IMR-90 (cell line): ENCODE measurements at regions not wholly inside any gene's neighbourhood (a gene's known extent, or its start where the extent isn't known, plus 50 kb on each side); places are given as distances from the start of the nearest gene placed in this dataset.

Experiments
- ATAC-seq: fragments of 200-7000 bp; cut with Tn5 transposase; 2 replicates; pipeline ENCODE4 v1.9.1; 2020; ENCODE audit warnings: low read depth, mild to moderate bottlenecking, moderate library complexity
- BruUV-seq: library from RNA; stranded (reverse); fragments of 400-500 nt; replicated peaks from 2 replicates; lab custom pipeline; 2021; lab: Mats Ljungman, UMichigan
- CTCF ChIA-PET: fragments of 300-600 bp; formaldehyde crosslinking; extraction: SDS; loops from one replicate; lab custom pipeline; 2021; ENCODE audit warnings: antibody characterized with exemption; lab: Yijun Ruan, JAX
- POLR2A ChIA-PET: fragments of 300-600 bp; sonication (Branson Sonifier 250); formaldehyde crosslinking; loops from one replicate; lab custom pipeline; 2022; ENCODE audit warnings: antibody characterized with exemption; ENCODE audit not compliant: unreplicated experiment; lab: Charles Lee
- DNase-seq: peaks from one replicate; pipeline ENCODE4 v3.0.0; 2013
- H2AFZ ChIP-seq: replicated peaks from 2 replicates; pipeline ENCODE3; 2013; ENCODE audit warnings: low read length, mild to moderate bottlenecking; ENCODE audit not compliant: poor library complexity
- H2AK5ac ChIP-seq: 2 replicates; pipeline ENCODE4 v1.6.1; 2013; ENCODE audit warnings: low read depth, low read length, inconsistent platforms
- H2AK9ac ChIP-seq: replicated peaks from 2 replicates; pipeline ENCODE3; 2013; ENCODE audit warnings: mild to moderate bottlenecking, low read depth, low read length, moderate library complexity; ENCODE audit not compliant: poor library complexity
- H2BK120ac ChIP-seq: 2 replicates; pipeline ENCODE4 v1.6.1; 2013; ENCODE audit warnings: low read depth, low read length, inconsistent platforms
- H2BK15ac ChIP-seq: 3 replicates; pipeline ENCODE4 v1.6.1; 2013; ENCODE audit warnings: low read depth, low read length, inconsistent platforms
- H2BK20ac ChIP-seq: 2 replicates; pipeline ENCODE4 v1.6.1; 2013; ENCODE audit warnings: low read depth, mild to moderate bottlenecking, inconsistent platforms, low read length, moderate library complexity
- H2BK5ac ChIP-seq: 2 replicates; pipeline ENCODE4 v1.6.1; 2013; ENCODE audit warnings: mild to moderate bottlenecking, low read depth, low read length, inconsistent platforms; ENCODE audit not compliant: poor library complexity, severe bottlenecking
- H3K14ac ChIP-seq: replicated peaks from 2 replicates; pipeline ENCODE4 v1.6.1; 2013; ENCODE audit warnings: low read depth, low read length, inconsistent platforms
- H3K18ac ChIP-seq: 2 replicates; pipeline ENCODE4 v1.6.1; 2013; ENCODE audit warnings: low read depth, low read length, control low read depth
- H3K23ac ChIP-seq: 2 replicates; pipeline ENCODE4 v1.6.1; 2013; ENCODE audit warnings: low read depth, low read length, inconsistent platforms
- H3K27ac ChIP-seq: 2 replicates; pipeline ENCODE4 v1.5.1; 2013; ENCODE audit warnings: mild to moderate bottlenecking, control low read depth, low read length; ENCODE audit not compliant: insufficient read depth
- H3K27me3 ChIP-seq: 2 replicates; pipeline ENCODE4 v1.6.1; 2013; ENCODE audit warnings: low read length; ENCODE audit not compliant: control insufficient read depth, insufficient read depth
- H3K36me3 ChIP-seq: 2 replicates; pipeline ENCODE4 v1.6.1; 2013; ENCODE audit warnings: low read length, mixed read lengths; ENCODE audit not compliant: control insufficient read depth, insufficient read depth
- H3K4ac ChIP-seq: 2 replicates; pipeline ENCODE4 v1.6.1; 2013; ENCODE audit warnings: low read depth, low read length, inconsistent platforms
- H3K4me1 ChIP-seq: 2 replicates; pipeline ENCODE4 v1.6.1; 2013; ENCODE audit warnings: low read length, mixed read lengths; ENCODE audit not compliant: control insufficient read depth, insufficient read depth
- H3K4me2 ChIP-seq: 2 replicates; pipeline ENCODE4 v1.6.1; 2013; ENCODE audit warnings: low read depth, mild to moderate bottlenecking, control low read depth, low read length, moderate library complexity
- H3K4me3 ChIP-seq: 2 replicates; pipeline ENCODE4 v1.5.1; 2013; ENCODE audit warnings: low read depth, mild to moderate bottlenecking, control low read depth, low read length, moderate library complexity; ENCODE audit not compliant: insufficient read depth
- H3K56ac ChIP-seq: 2 replicates; pipeline ENCODE4 v1.6.1; 2013; ENCODE audit warnings: low read length, inconsistent platforms; ENCODE audit not compliant: insufficient read depth; ENCODE audit errors: extremely low read depth
- H3K79me1 ChIP-seq, 2 experiments: 2 replicates each; pipeline ENCODE4 v1.6.1; 2013; ENCODE audit warnings: low read length in 2 of 2, inconsistent platforms in 1 of 2, low read depth in 1 of 2
- H3K9ac ChIP-seq: 2 replicates; pipeline ENCODE4 v1.6.1; 2013; ENCODE audit warnings: low read depth, low read length, control low read depth
- H3K9me1 ChIP-seq: 2 replicates; pipeline ENCODE4 v1.6.1; 2013; ENCODE audit warnings: low read length, inconsistent platforms; ENCODE audit not compliant: insufficient read depth
- H3K9me3 ChIP-seq: 2 replicates; pipeline ENCODE4 v1.6.1; 2013; ENCODE audit warnings: low read length; ENCODE audit not compliant: control insufficient read depth, insufficient read depth
- H4K20me1 ChIP-seq: 2 replicates; pipeline ENCODE4 v1.6.1; 2013; ENCODE audit warnings: low read length, inconsistent platforms; ENCODE audit not compliant: insufficient read depth
- H4K5ac ChIP-seq: 2 replicates; pipeline ENCODE4 v1.6.1; 2013; ENCODE audit warnings: mild to moderate bottlenecking, low read depth, low read length, control low read depth
- H4K8ac ChIP-seq, 2 experiments: 2 replicates each; pipeline ENCODE4 v1.6.1; 2013; ENCODE audit warnings: low read depth in 2 of 2, low read length in 2 of 2, control low read depth in 1 of 2, inconsistent platforms in 1 of 2
- H4K91ac ChIP-seq: 2 replicates; pipeline ENCODE4 v1.6.1; 2013; ENCODE audit warnings: low read depth, low read length, inconsistent platforms; ENCODE audit not compliant: insufficient read depth
- CHD1 ChIP-seq: IDR thresholded peaks from 2 replicates; pipeline ENCODE4 v1.6.1; 2012; ENCODE audit warnings: low read depth, low read length, improper control_type of control experiment
- FOS ChIP-seq: fragments of 150-350 bp; IDR thresholded peaks from 2 replicates; pipeline ENCODE4 v1.6.1; 2016; ENCODE audit warnings: low read depth, low read length
- MAFK ChIP-seq: IDR thresholded peaks from 2 replicates; pipeline ENCODE4 v1.6.1; 2012; ENCODE audit warnings: low read depth, low read length, improper control_type of control experiment
- MAZ ChIP-seq: IDR thresholded peaks from 2 replicates; pipeline ENCODE4 v1.6.1; 2012; ENCODE audit warnings: low read depth, mild to moderate bottlenecking, low read length, improper control_type of control experiment, moderate library complexity, borderline replicate concordance
- NFE2L2 ChIP-seq: fragments of 150-350 bp; IDR thresholded peaks from 2 replicates; pipeline ENCODE4 v1.6.1; 2016; ENCODE audit warnings: low read depth, mild to moderate bottlenecking, low read length
- POLR2A ChIP-seq: IDR thresholded peaks from 2 replicates; pipeline ENCODE4 v1.6.1; 2012; ENCODE audit warnings: mild to moderate bottlenecking, low read depth, low read length
- RAD21 ChIP-seq: IDR thresholded peaks from 2 replicates; pipeline ENCODE4 v1.6.1; 2012; ENCODE audit warnings: low read length, improper control_type of control experiment
- RCOR1 ChIP-seq: IDR thresholded peaks from 2 replicates; pipeline ENCODE4 v1.6.1; 2012; ENCODE audit warnings: mild to moderate bottlenecking, low read length, improper control_type of control experiment; ENCODE audit not compliant: insufficient replicate concordance
- RFX5 ChIP-seq: IDR thresholded peaks from 2 replicates; pipeline ENCODE4 v1.8.0; 2012; ENCODE audit warnings: low read depth, mild to moderate bottlenecking, low read length, moderate library complexity
- WGBS, 2 experiments: methylation state at CpG; one replicate each; pipeline versions ENCODE4 v1.1.5 to v1.1.7; 2013; ENCODE audit warnings: missing lambda C conversion rate in 2 of 2; ENCODE audit not compliant: insufficient read length in 1 of 2; ENCODE audit errors: extremely low coverage in 2 of 2; 5-methylcytosine and 5-hydroxymethylcytosine counted together
- dilution Hi-C: fragments of 300-500 bp; cut with HindIII; formaldehyde crosslinking; loops from one replicate; pipeline ENCODE4 v1.14.3; 2018; ENCODE audit warnings: low sequenced_read_pairs; ENCODE audit not compliant: unreplicated experiment
- in situ Hi-C: fragments of 300-500 bp; cut with MboI; formaldehyde crosslinking; loops from 3 replicates; pipeline ENCODE4 v1.14.3; 2019; ENCODE audit warnings: low sequenced_read_pairs, inconsistent platforms, mixed read lengths
- intact Hi-C: fragments of 100-400 bp; cut with micrococcal nuclease; formaldehyde crosslinking; loops from 2 replicates; pipeline ENCODE4 v1.10.0; 2022
- TF ChIP-seq, protein P1 (sequence below): fragments of 150-350 bp; IDR thresholded peaks from 2 replicates; pipeline ENCODE4 v1.6.1; 2016; ENCODE audit warnings: low read depth, mild to moderate bottlenecking, low read length, moderate library complexity, borderline replicate concordance
- TF ChIP-seq, protein P2 (sequence below): fragments of 150-350 bp; IDR thresholded peaks from 2 replicates; pipeline ENCODE4 v1.6.1; 2017; ENCODE audit warnings: mild to moderate bottlenecking, antibody characterized with exemption, low read length, low read depth
- TF ChIP-seq, protein P3 (sequence below): conservative IDR thresholded peaks from 2 replicates; pipeline ENCODE4 v1.5.1; 2012; ENCODE audit warnings: mild to moderate bottlenecking, low read depth, low read length, improper control_type of control experiment

DNA sequence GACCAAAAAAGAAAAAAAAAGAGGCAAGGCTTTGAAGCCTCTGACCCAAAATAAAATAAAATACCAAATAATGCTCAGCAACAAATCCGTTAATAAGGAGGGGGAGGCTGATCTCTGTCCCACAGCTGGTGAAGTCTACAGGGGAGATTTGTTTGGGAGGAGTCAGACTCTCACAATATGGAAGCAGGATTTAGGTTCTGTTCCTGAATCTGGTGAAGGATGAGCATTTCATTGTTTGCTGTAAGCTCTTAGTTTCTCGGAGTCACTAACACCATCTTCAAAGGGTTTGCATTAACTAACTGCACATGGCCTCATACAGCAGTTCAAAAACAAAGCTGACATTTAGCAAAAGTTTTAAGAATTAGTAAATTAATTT, 339.4 kb upstream of the TNP1 start:
- dilution Hi-C loops, result no loop called here
- H2AK5ac ChIP-seq, result 0 out of 2 replicates have a peak overlapping the region, but pooled peaks have one; percentile 1

More for the DNA sequence above, 339.4 kb upstream of the TNP1 start:
- TF ChIP-seq, protein P1, sequence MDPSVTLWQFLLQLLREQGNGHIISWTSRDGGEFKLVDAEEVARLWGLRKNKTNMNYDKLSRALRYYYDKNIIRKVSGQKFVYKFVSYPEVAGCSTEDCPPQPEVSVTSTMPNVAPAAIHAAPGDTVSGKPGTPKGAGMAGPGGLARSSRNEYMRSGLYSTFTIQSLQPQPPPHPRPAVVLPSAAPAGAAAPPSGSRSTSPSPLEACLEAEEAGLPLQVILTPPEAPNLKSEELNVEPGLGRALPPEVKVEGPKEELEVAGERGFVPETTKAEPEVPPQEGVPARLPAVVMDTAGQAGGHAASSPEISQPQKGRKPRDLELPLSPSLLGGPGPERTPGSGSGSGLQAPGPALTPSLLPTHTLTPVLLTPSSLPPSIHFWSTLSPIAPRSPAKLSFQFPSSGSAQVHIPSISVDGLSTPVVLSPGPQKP, result no peak
- TF ChIP-seq NFE2L2, result no peak
- no peak for TF ChIP-seq POLR2A
- TF ChIP-seq, protein P2, sequence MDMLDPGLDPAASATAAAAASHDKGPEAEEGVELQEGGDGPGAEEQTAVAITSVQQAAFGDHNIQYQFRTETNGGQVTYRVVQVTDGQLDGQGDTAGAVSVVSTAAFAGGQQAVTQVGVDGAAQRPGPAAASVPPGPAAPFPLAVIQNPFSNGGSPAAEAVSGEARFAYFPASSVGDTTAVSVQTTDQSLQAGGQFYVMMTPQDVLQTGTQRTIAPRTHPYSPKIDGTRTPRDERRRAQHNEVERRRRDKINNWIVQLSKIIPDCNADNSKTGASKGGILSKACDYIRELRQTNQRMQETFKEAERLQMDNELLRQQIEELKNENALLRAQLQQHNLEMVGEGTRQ, result no peak
- no peak for TF ChIP-seq RFX5
- no peak for TF ChIP-seq MAFK
- TF ChIP-seq FOS, result no peak
- TF ChIP-seq, protein P3, sequence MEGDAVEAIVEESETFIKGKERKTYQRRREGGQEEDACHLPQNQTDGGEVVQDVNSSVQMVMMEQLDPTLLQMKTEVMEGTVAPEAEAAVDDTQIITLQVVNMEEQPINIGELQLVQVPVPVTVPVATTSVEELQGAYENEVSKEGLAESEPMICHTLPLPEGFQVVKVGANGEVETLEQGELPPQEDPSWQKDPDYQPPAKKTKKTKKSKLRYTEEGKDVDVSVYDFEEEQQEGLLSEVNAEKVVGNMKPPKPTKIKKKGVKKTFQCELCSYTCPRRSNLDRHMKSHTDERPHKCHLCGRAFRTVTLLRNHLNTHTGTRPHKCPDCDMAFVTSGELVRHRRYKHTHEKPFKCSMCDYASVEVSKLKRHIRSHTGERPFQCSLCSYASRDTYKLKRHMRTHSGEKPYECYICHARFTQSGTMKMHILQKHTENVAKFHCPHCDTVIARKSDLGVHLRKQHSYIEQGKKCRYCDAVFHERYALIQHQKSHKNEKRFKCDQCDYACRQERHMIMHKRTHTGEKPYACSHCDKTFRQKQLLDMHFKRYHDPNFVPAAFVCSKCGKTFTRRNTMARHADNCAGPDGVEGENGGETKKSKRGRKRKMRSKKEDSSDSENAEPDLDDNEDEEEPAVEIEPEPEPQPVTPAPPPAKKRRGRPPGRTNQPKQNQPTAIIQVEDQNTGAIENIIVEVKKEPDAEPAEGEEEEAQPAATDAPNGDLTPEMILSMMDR, result no peak
- TF ChIP-seq MAZ, result no peak
- TF ChIP-seq CHD1, result no peak
- TF ChIP-seq RAD21, result no peak
- no peak for TF ChIP-seq RCOR1
- peak overlapping the region; percentile 25; the same call in 1 of the 2 replicates for H3K4ac ChIP-seq
- H3K23ac ChIP-seq, result no peak overlapping the region
- 0 out of 2 replicates have a peak overlapping the region, but pooled peaks have one; percentile 36 for H4K91ac ChIP-seq
- H4K8ac ChIP-seq, result peak overlapping the region; percentile 30 to 60; a peak in 2 of 4 replicates
- H2BK15ac ChIP-seq, result no peak overlapping the region
- in situ Hi-C loops (no loop called here), intact Hi-C loops (no loop called here)
- DNase-seq, result no peak
- no peak overlapping the region; the same call in 1 of the 2 replicates for H2BK120ac ChIP-seq
- no peaks in the 10 kb centered on the region for H4K20me1 ChIP-seq
- no peaks in the 10 kb centered on the region for H3K36me3 ChIP-seq
- H3K56ac ChIP-seq, result no peak overlapping the region
- no peak for ATAC-seq
- peak overlapping the region; percentile 44; the same call in 1 of the 2 replicates for H3K14ac ChIP-seq
- ChIA-PET CTCF (no interaction called here), POLR2A (interaction anchor here (1.1 kb wide), 1 partner anchor 504 kb away, joined by 3 read pairs; the partner anchor contains the start of gene IGFBP5)
- peak overlapping the region; percentile 14; the same call in 1 of the 2 replicates for H2BK20ac ChIP-seq
- H2AK9ac ChIP-seq, result no peak overlapping the region
- no peaks in the 10 kb centered on the region for H3K27me3 ChIP-seq
- no peak overlapping the region for H3K27ac ChIP-seq
- no CpG with 5 or more reads among the region's 2 CpGs for WGBS, 2 experiments
- H3K4me1 ChIP-seq, result no peaks in the 10 kb centered on the region
- peaks cover 10% of the 10 kb centered on the region for H3K9me3 ChIP-seq
- no peak overlapping the region for H2BK5ac ChIP-seq
- peak overlapping the region; percentile 17; the same call in 1 of the 2 replicates for H3K18ac ChIP-seq
- no peak overlapping the region for H2AFZ ChIP-seq
- no peaks in the 10 kb centered on the region for H3K9me1 ChIP-seq
- no peak overlapping the region for H3K4me2 ChIP-seq
- H4K5ac ChIP-seq, result 0 out of 2 replicates have a peak overlapping the region, but pooled peaks have one; percentile 12
- no peak overlapping the region for H3K4me3 ChIP-seq
- H3K79me1 ChIP-seq, result no peaks in the 10 kb centered on the region
- BruUV-seq, result no TSS peak
- no peak overlapping the region for H3K9ac ChIP-seq
